ENCODE measurements at regions not wholly inside any gene's neighbourhood (a gene's known extent, or its start where the extent isn't known, plus 50 kb on each side); places are given as distances from the start of the nearest gene placed in this dataset.
"Not testable (repeated sequence)": the region's sequence is repeated elsewhere in the genome, so short reads cannot be mapped to it uniquely, and the experiment has no call there.

GRCh38 chr1:115530407-115530806, 111.4 kb upstream of the VANGL1 start:
- H3K4me1 ChIP-seq = no peaks in the 10 kb centered on the region
- no peak for TF ChIP-seq CTCF (IDR thresholded peaks at IDR 0.05)
- H3K4me3 ChIP-seq (ENCODE audit: low read depth, low read length) = no peak overlapping the region
- H3K9me3 ChIP-seq (ENCODE audit: control insufficient read depth, low read length) = no peaks in the 10 kb centered on the region
- H3K36me3 ChIP-seq (ENCODE audit: control insufficient read depth, insufficient read depth, low read length) = no peaks in the 10 kb centered on the region
- no peak overlapping the region for H2AFZ ChIP-seq
- H3K9ac ChIP-seq = no peak overlapping the region
- no peaks in the 10 kb centered on the region for H3K27me3 ChIP-seq (ENCODE audit: control insufficient read depth, insufficient read depth, low read length)
- H3K4me2 ChIP-seq (ENCODE audit: low read length) = no peak overlapping the region
- no peak overlapping the region for H3K27ac ChIP-seq
- H3K79me2 ChIP-seq = no peaks in the 10 kb centered on the region

- H3K9ac ChIP-seq = no peak overlapping the region
- no peaks in the 10 kb centered on the region for H3K9me3 ChIP-seq (ENCODE audit: control insufficient read depth, low read length)
- TF ChIP-seq CTCF (IDR thresholded peaks at IDR 0.05) = no peak
- H3K27me3 ChIP-seq (ENCODE audit: control insufficient read depth, insufficient read depth, low read length) = no peaks in the 10 kb centered on the region
- no peaks in the 10 kb centered on the region for H3K79me2 ChIP-seq
- H2AFZ ChIP-seq = no peak overlapping the region
- H3K36me3 ChIP-seq (ENCODE audit: control insufficient read depth, insufficient read depth, low read length) = no peaks in the 10 kb centered on the region
- H3K4me2 ChIP-seq (ENCODE audit: low read length) = no peak overlapping the region
- no peaks in the 10 kb centered on the region for H3K4me1 ChIP-seq
- no peak overlapping the region for H3K27ac ChIP-seq
- no peak overlapping the region for H3K4me3 ChIP-seq (ENCODE audit: low read depth, low read length)
Measured at GRCh38 chr1:115529216-115529897, 112.4 kb upstream of the VANGL1 start.

- H3K79me2 ChIP-seq; H3K36me3 ChIP-seq (ENCODE audit: control insufficient read depth, insufficient read depth, low read length); H3K4me3 ChIP-seq (ENCODE audit: low read depth, low read length); H3K9me3 ChIP-seq (ENCODE audit: control insufficient read depth, low read length); H3K27ac ChIP-seq; H3K27me3 ChIP-seq (ENCODE audit: control insufficient read depth, insufficient read depth, low read length); H3K4me1 ChIP-seq; H3K9ac ChIP-seq; H2AFZ ChIP-seq; H3K4me2 ChIP-seq (ENCODE audit: low read length): not testable (repeated sequence)
Measured at GRCh38 chr1:115528336-115528735, 113.4 kb upstream of the VANGL1 start.

GRCh38 chr1:115527746-115528145, 114.0 kb upstream of the VANGL1 start:
- Histone ChIP-seq H3K4me1 (no peaks in the 10 kb centered on the region), H3K4me2 (ENCODE audit: low read length) (no peak overlapping the region), H3K4me3 (ENCODE audit: low read depth, low read length) (no peak overlapping the region), H3K9ac (no peak overlapping the region), H3K79me2 (no peaks in the 10 kb centered on the region), H3K27ac (no peak overlapping the region), H3K36me3 (ENCODE audit: control insufficient read depth, insufficient read depth, low read length) (no peaks in the 10 kb centered on the region), H3K9me3 (ENCODE audit: control insufficient read depth, low read length) (no peaks in the 10 kb centered on the region), H2AFZ (no peak overlapping the region), H3K27me3 (ENCODE audit: control insufficient read depth, insufficient read depth, low read length) (no peaks in the 10 kb centered on the region)
- TF ChIP-seq CTCF (IDR thresholded peaks at IDR 0.05) = no peak

GRCh38 chr1:115526900-115527299, 114.9 kb upstream of the VANGL1 start:
- Histone ChIP-seq H3K36me3 (ENCODE audit: control insufficient read depth, insufficient read depth, low read length) (no peaks in the 10 kb centered on the region), H3K79me2 (no peaks in the 10 kb centered on the region), H3K27me3 (ENCODE audit: control insufficient read depth, insufficient read depth, low read length) (no peaks in the 10 kb centered on the region), H3K4me2 (ENCODE audit: low read length) (no peak overlapping the region), H3K27ac (no peak overlapping the region), H3K4me1 (no peaks in the 10 kb centered on the region), H3K9ac (no peak overlapping the region), H2AFZ (no peak overlapping the region), H3K9me3 (ENCODE audit: control insufficient read depth, low read length) (no peaks in the 10 kb centered on the region), H3K4me3 (ENCODE audit: low read depth, low read length) (no peak overlapping the region)
- TF ChIP-seq CTCF (IDR thresholded peaks at IDR 0.05) = no peak

Data from parathyroid adenoma (tissue), 2 donors.